Body of pancreas (tissue), 4 donors: ENCODE measurements at regions not wholly inside any gene's neighbourhood (a gene's known extent, or its start where the extent isn't known, plus 50 kb on each side); places are given as distances from the start of the nearest gene placed in this dataset.
"Not testable (repeated sequence)": the region's sequence is repeated elsewhere in the genome, so short reads cannot be mapped to it uniquely, and the experiment has no call there.

Source experiments
- POLR2A ChIP-seq, 3 donors: fragments of 450-650 bp; IDR thresholded peaks; one replicate each; pipeline ENCODE4 v1.6.1; 2016; ENCODE audit warnings: antibody characterized with exemption in 3 of 3, mild to moderate bottlenecking in 2 of 3
- TF ChIP-seq, protein P1 (sequence below), 7 experiments: fragments of 450-650 bp in 4 of 7; fragments of 200-600 bp in 3 of 7; sonication (generic) in 3 of 7; IDR thresholded peaks; one replicate each; pipeline ENCODE4 v1.5.1; 2016 to 2019; ENCODE audit warnings: antibody characterized with exemption in 7 of 7

- TF ChIP-seq POLR2A (IDR thresholded peaks at IDR 0.05): not testable (repeated sequence)
- TF ChIP-seq, protein P1, sequence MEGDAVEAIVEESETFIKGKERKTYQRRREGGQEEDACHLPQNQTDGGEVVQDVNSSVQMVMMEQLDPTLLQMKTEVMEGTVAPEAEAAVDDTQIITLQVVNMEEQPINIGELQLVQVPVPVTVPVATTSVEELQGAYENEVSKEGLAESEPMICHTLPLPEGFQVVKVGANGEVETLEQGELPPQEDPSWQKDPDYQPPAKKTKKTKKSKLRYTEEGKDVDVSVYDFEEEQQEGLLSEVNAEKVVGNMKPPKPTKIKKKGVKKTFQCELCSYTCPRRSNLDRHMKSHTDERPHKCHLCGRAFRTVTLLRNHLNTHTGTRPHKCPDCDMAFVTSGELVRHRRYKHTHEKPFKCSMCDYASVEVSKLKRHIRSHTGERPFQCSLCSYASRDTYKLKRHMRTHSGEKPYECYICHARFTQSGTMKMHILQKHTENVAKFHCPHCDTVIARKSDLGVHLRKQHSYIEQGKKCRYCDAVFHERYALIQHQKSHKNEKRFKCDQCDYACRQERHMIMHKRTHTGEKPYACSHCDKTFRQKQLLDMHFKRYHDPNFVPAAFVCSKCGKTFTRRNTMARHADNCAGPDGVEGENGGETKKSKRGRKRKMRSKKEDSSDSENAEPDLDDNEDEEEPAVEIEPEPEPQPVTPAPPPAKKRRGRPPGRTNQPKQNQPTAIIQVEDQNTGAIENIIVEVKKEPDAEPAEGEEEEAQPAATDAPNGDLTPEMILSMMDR (IDR thresholded peaks at IDR 0.05): not testable (repeated sequence)
These were observed 129.6 kb downstream of the MAP3K7 start for GRCh38 chr6:90456997-90457866.
